Activated CD8-positive, alpha-beta memory T cell treated with anti-CD3 and anti-CD28 coated beads for 4 hours (primary cell): ENCODE measurements at regions not wholly inside any gene's neighbourhood (a gene's known extent, or its start where the extent isn't known, plus 50 kb on each side); places are given as distances from the start of the nearest gene placed in this dataset.

Source experiments
- DNase-seq, 2 donors: peaks; one replicate each; pipeline ENCODE4 v3.0.0-alpha.2; 2020; ENCODE audit warnings: low read depth in 2 of 2

- no peak for DNase-seq
Measured at GRCh38 chr6:145233955-145234354, 501.4 kb downstream of the EPM2A start.

GRCh38 chr6:145235207-145235606 is 500.1 kb downstream of the EPM2A start:
- DNase-seq, result no peak

GRCh38 chr6:145238787-145239186 is 496.5 kb downstream of the EPM2A start:
- DNase-seq, result no peak

GRCh38 chr6:145241039-145241438 is 494.3 kb downstream of the EPM2A start:
- no peak for DNase-seq

GRCh38 chr6:145241721-145242120 is 493.6 kb downstream of the EPM2A start:
- no peak for DNase-seq

- DNase-seq, result no peak
Measured at GRCh38 chr6:145244349-145245100, 490.8 kb downstream of the EPM2A start.

GRCh38 chr6:145245119-145245518 is 490.2 kb downstream of the EPM2A start:
- no peak for DNase-seq

GRCh38 chr6:145247692-145248419 is 487.5 kb downstream of the EPM2A start:
- DNase-seq, result no peak

GRCh38 chr6:145250436-145250835 is 484.9 kb downstream of the EPM2A start:
- DNase-seq, result no peak

- no peak for DNase-seq
Measured at GRCh38 chr6:145252737-145253136, 482.6 kb downstream of the EPM2A start.

GRCh38 chr6:145254649-145255401 is 480.5 kb downstream of the EPM2A start:
- DNase-seq, result no peak

GRCh38 chr6:145257704-145258103 is 477.6 kb downstream of the EPM2A start:
- no peak for DNase-seq

GRCh38 chr6:145258122-145258521 is 477.2 kb downstream of the EPM2A start:
- no peak for DNase-seq

GRCh38 chr6:145260484-145261175 is 474.7 kb downstream of the EPM2A start:
- DNase-seq, result no peak

- DNase-seq, result no peak
Measured at GRCh38 chr6:145261758-145262157, 473.6 kb downstream of the EPM2A start.

- DNase-seq, result no peak
Measured at GRCh38 chr6:145262771-145263170, 472.5 kb downstream of the EPM2A start.

GRCh38 chr6:145263778-145264211 is 471.5 kb downstream of the EPM2A start:
- no peak for DNase-seq

GRCh38 chr6:145266432-145267075 is 468.8 kb downstream of the EPM2A start:
- DNase-seq, result no peak

GRCh38 chr6:145267076-145267867 is 468.0 kb downstream of the EPM2A start:
- DNase-seq, result no peak

GRCh38 chr6:145270464-145270863 is 464.9 kb downstream of the EPM2A start:
- DNase-seq, result no peak

- DNase-seq, result no peak
Measured at GRCh38 chr6:145271040-145271439, 464.3 kb downstream of the EPM2A start.
